BJ (cell line): ENCODE measurements at regions not wholly inside any gene's neighbourhood (a gene's known extent, or its start where the extent isn't known, plus 50 kb on each side); places are given as distances from the start of the nearest gene placed in this dataset.
"Not testable (repeated sequence)": the region's sequence is repeated elsewhere in the genome, so short reads cannot be mapped to it uniquely, and the experiment has no call there.

ENCODE experiments used
- CTCF ChIA-PET: fragments of 350-600 bp; formaldehyde crosslinking; extraction: SDS; loops from one replicate; lab custom pipeline; 2021; ENCODE audit warnings: antibody characterized with exemption, inconsistent platforms; lab: Yijun Ruan, JAX
- POLR2A ChIA-PET: fragments of 300-600 bp; sonication (Branson Sonifier 250); formaldehyde crosslinking; extraction: SDS; loops from one replicate; lab custom pipeline; 2021; ENCODE audit warnings: antibody characterized with exemption; lab: Charles Lee
- DNase-seq: peaks from one replicate; pipeline ENCODE4 v3.0.0-alpha.2; 2011; ENCODE audit warnings: low read depth
- H3K27me3 ChIP-seq: 2 replicates; pipeline ENCODE4 v1.6.0; 2011; ENCODE audit warnings: low read length; ENCODE audit not compliant: control insufficient read depth, insufficient read depth
- H3K36me3 ChIP-seq: 2 replicates; pipeline ENCODE4 v1.5.1; 2011; ENCODE audit warnings: low read length; ENCODE audit not compliant: control insufficient read depth, insufficient read depth
- H3K4me3 ChIP-seq: 2 replicates; pipeline ENCODE4 v1.5.1; 2011; ENCODE audit warnings: low read depth, mild to moderate bottlenecking, control low read depth, low read length
- CTCF ChIP-seq: IDR thresholded peaks from 2 replicates; pipeline ENCODE4 v1.5.1; 2011; ENCODE audit warnings: low read depth, mild to moderate bottlenecking, control low read depth, inconsistent platforms, low read length, moderate library complexity; ENCODE audit not compliant: insufficient read depth

GRCh38 chr7:149673006-149673405, 100.4 kb downstream of the ZNF467 start:
- H3K36me3 ChIP-seq, result no peaks in the 10 kb centered on the region
- CTCF ChIA-PET, result interaction anchor here (0.9 to 1.2 kb wide), 2 partner anchors 69 to 70 kb away, joined by 3 to 4 read pairs; no protein-coding TSS in a partner anchor
- H3K27me3 ChIP-seq, result no peaks in the 10 kb centered on the region; the same call in 1 of the 2 replicates
- no peak for DNase-seq
- no peak overlapping the region for H3K4me3 ChIP-seq
- POLR2A ChIA-PET, result no interaction called here
- TF ChIP-seq CTCF, result no peak

GRCh38 chr7:149670288-149670687, 103.1 kb downstream of the ZNF467 start:
- peaks cover 2% of the 10 kb centered on the region for H3K27me3 ChIP-seq
- CTCF ChIA-PET, result interaction anchor here (0.6 to 2.4 kb wide), 15 partner anchors 9 to 1966 kb away, joined by 3 to 28 read pairs (median 4); no protein-coding TSS in a partner anchor
- no peak overlapping the region for H3K4me3 ChIP-seq
- no peak for DNase-seq
- TF ChIP-seq CTCF, result no peak
- POLR2A ChIA-PET, result interaction anchor here (1.0 kb wide), 1 partner anchor 70 kb away, joined by 3 read pairs; no protein-coding TSS in a partner anchor
- H3K36me3 ChIP-seq, result no peaks in the 10 kb centered on the region

GRCh38 chr7:149669121-149669818, 104.1 kb downstream of the ZNF467 start:
- POLR2A ChIA-PET, result no interaction called here
- Histone ChIP-seq H3K36me3 (no peaks in the 10 kb centered on the region), H3K27me3 (peaks cover 2% of the 10 kb centered on the region), H3K4me3 (no peak overlapping the region)
- TF ChIP-seq CTCF, result peak; percentile 49
- CTCF ChIA-PET, result interaction anchor here (0.8 to 2.0 kb wide), 4 partner anchors 47 to 86 kb away, joined by 3 to 17 read pairs (median 6); no protein-coding TSS in a partner anchor
- no peak for DNase-seq

- POLR2A ChIA-PET, result no interaction called here
- no peak overlapping the region for H3K4me3 ChIP-seq
- no peak for TF ChIP-seq CTCF
- CTCF ChIA-PET, result interaction anchor here (0.8 to 1.9 kb wide), 3 partner anchors 50 to 76 kb away, joined by 3 to 11 read pairs (median 3); no protein-coding TSS in a partner anchor
- peaks cover 2% of the 10 kb centered on the region for H3K27me3 ChIP-seq
- H3K36me3 ChIP-seq, result no peaks in the 10 kb centered on the region
- no peak for DNase-seq
Measured at GRCh38 chr7:149666360-149666945, 106.9 kb downstream of the ZNF467 start.

GRCh38 chr7:149665618-149666017, 107.8 kb downstream of the ZNF467 start:
- H3K4me3 ChIP-seq, POLR2A ChIA-PET, H3K36me3 ChIP-seq, H3K27me3 ChIP-seq, DNase-seq: not testable (repeated sequence)
- CTCF ChIA-PET, result interaction anchor here (1.9 kb wide), 1 partner anchor 77 kb away, joined by 11 read pairs; no protein-coding TSS in a partner anchor
